ENCODE measurements at regions not wholly inside any gene's neighbourhood (a gene's known extent, or its start where the extent isn't known, plus 50 kb on each side); places are given as distances from the start of the nearest gene placed in this dataset.

- intact Hi-C loops (cut with DNase I; ENCODE audit: low total_unique reads): no loop called here
- H3K9me3 ChIP-seq: no peaks in the 10 kb centered on the region
- no peaks in the 10 kb centered on the region for H3K4me1 ChIP-seq
- no peaks in the 10 kb centered on the region for H3K36me3 ChIP-seq
- no peak overlapping the region for H3K4me3 ChIP-seq
- H3K27ac ChIP-seq: no peak overlapping the region
- H3K27me3 ChIP-seq: no peaks in the 10 kb centered on the region
- TF ChIP-seq POLR2A (IDR thresholded peaks at IDR 0.05) (no peak), CTCF (IDR thresholded peaks at IDR 0.05) (no peak)
- no peak for DNase-seq
These were observed 181.1 kb upstream of the ISL1 start for GRCh38 chr5:51202161-51202560.

- H3K9me3 ChIP-seq: no peaks in the 10 kb centered on the region
- DNase-seq: no peak
- no peak for TF ChIP-seq POLR2A (IDR thresholded peaks at IDR 0.05)
- TF ChIP-seq CTCF (IDR thresholded peaks at IDR 0.05): no peak
- H3K4me1 ChIP-seq: no peaks in the 10 kb centered on the region
- no peaks in the 10 kb centered on the region for H3K27me3 ChIP-seq
- H3K27ac ChIP-seq: no peak overlapping the region
- no peak overlapping the region for H3K4me3 ChIP-seq
- intact Hi-C loops (cut with DNase I; ENCODE audit: low total_unique reads): no loop called here
- H3K36me3 ChIP-seq: no peaks in the 10 kb centered on the region
These were observed 179.7 kb upstream of the ISL1 start for GRCh38 chr5:51203598-51203997.

DNA sequence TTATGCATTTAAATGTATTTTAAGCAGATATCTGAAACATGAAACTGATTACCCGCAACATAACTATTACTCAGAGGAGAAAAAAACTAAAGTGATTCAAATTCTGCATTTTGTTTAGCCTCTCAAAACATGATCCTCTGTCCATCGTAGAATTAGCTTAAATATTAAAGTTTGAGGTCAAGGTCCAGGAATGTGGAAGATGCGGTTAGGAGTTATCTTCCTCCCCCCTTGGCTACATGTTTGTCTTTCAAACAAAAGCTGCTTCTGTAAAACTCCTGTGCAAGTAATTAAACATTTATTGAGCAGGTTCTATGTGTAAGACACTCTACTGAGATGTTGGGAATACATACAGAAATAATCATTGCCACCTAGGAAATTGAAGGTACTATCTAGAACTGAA is 175.0 kb upstream of the ISL1 start:
- Histone ChIP-seq H3K9me3 (no peaks in the 10 kb centered on the region), H3K4me1 (no peaks in the 10 kb centered on the region), H3K4me3 (no peak overlapping the region), H3K36me3 (peaks cover 0 to 2% of the 10 kb centered on the region in 2 donors), H3K27ac (no peak overlapping the region), H3K27me3 (no peaks in the 10 kb centered on the region)
- no peak for DNase-seq
- TF ChIP-seq CTCF (IDR thresholded peaks at IDR 0.05) (no peak), POLR2A (IDR thresholded peaks at IDR 0.05) (no peak)
- intact Hi-C loops (cut with DNase I; ENCODE audit: low total_unique reads): no loop called here

DNA sequence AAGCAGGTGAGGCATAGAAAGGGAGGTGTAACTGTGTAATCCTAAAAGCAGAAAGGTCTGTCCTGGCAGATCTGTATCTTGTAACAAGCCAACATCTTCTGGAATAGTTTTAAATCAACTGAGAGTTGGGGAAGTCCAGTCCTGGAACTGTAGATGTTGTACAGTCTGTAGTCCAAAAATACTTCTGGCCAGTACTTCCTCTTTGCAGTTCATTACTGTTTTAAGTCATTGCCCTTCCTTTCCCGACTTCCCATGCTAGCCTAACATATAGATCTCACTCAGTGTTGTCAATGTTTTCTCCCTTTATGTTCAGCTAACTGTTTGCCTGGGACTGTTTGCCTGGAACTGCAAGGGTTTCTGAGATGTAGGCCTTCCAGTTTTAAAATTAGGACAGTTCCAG is 168.5 kb upstream of the ISL1 start:
- Histone ChIP-seq H3K27ac (no peak overlapping the region), H3K9me3 (no peaks in the 10 kb centered on the region), H3K27me3 (no peaks in the 10 kb centered on the region), H3K4me3 (no peak overlapping the region), H3K36me3 (peaks cover 0 to under 1% of the 10 kb centered on the region in 2 donors), H3K4me1 (no peaks in the 10 kb centered on the region)
- intact Hi-C loops (cut with DNase I; ENCODE audit: low total_unique reads): no loop called here
- DNase-seq: no peak
- TF ChIP-seq CTCF (IDR thresholded peaks at IDR 0.05) (no peak), POLR2A (IDR thresholded peaks at IDR 0.05) (no peak)

GRCh38 chr5:51225789-51226742 is 157.2 kb upstream of the ISL1 start:
- DNase-seq: no peak
- TF ChIP-seq CTCF (IDR thresholded peaks at IDR 0.05) (no peak), POLR2A (IDR thresholded peaks at IDR 0.05) (no peak)
- Histone ChIP-seq H3K9me3 (no peaks in the 10 kb centered on the region), H3K27ac (no peak overlapping the region), H3K4me1 (no peaks in the 10 kb centered on the region), H3K4me3 (no peak overlapping the region), H3K27me3 (no peaks in the 10 kb centered on the region), H3K36me3 (no peaks in the 10 kb centered on the region)
- intact Hi-C loops (cut with DNase I; ENCODE audit: low total_unique reads): no loop called here

All from uterus (tissue), 3 donors.